ENCODE measurements at regions not wholly inside any gene's neighbourhood (a gene's known extent, or its start where the extent isn't known, plus 50 kb on each side); places are given as distances from the start of the nearest gene placed in this dataset.

DNA sequence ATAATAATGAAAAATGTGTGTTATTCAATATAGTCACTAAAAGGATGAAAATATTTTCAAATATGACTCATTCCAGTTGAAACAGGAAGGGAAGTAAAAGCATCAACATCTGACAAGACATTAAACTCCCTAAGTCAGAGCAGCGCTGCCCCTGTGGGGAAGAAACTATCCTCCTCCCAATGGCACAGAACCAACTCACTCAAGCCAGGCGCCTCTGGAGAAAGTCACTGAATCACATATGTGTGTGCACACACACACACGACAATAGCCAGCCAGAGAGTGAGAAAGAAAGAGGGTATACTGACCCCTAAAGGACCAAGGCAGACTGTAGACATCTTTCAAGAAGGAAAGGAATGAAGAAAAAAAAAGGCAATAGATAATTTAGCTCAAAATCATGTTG is 126.9 kb downstream of the SETD4 start:
- DNase-seq: no peak

DNA sequence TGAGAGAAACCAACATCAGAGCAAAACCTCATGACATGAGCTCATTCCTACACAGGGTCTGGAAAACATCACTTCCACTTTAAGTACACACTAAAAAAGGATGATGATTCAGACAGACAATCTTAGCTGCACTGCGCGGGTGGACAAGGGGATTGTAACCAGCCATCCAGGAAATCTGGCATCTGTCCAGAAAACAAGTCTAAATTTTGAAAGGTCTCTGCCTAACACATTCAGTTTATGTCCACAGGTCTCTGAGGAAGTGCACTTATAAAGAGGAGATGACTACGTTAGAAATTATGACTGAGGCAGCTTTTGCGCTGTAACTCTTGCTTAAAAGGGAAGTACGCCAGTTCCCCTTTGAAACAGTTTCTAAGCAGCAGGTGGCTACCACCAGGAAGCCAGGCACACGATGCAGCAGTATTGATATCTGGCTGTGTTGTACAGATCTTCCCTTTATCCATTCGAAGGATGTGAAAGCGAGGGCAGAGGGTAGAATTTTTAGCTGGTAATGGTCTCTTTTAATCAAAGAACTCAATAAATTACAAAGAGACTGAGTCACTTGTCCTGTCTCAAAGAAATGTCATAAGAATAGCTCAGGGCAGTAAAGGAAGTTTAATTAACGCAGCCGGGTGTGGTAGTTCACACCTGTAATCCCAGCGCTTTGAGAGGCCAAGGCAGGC is 128.0 kb downstream of the SETD4 start:
- no peak for DNase-seq

DNA sequence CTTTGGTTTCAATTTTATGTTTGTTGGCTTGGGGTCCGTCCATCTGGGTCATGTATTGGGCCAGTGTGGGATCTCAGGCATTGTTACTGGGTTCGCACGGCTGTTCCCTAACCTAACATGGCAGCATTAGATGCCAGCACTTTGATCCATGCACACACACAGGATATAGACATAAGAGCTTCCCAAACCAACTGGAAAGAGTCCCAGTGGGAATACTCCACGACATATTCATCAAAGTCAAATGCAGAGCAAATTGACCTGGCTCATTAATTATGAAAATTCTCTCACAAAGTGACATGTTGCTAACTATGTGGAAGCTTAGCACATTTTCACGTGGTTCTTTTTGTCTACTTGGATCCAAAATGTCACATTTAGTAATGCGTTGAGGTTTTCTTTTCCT is 130.4 kb downstream of the SETD4 start:
- DNase-seq: no peak

DNA sequence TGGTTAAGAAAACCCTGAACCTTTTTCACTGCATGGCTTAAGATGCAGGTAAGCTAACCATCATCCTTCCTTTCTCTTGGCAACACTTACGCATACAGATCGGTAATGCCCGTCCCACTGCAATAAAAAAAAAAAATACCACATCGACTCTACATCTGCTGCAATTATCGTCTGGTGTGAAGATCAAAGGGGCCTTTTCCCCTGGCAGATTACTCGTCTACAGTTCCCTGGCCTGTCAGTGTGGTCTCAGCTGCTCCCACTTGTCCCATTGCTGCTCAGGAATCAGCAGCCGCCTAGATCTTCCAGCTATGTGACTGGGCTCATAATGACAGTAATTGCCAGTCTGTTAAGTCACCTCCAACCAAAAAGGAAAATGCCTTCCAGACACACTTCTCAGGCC is 133.1 kb downstream of the SETD4 start:
- no peak for DNase-seq

DNA sequence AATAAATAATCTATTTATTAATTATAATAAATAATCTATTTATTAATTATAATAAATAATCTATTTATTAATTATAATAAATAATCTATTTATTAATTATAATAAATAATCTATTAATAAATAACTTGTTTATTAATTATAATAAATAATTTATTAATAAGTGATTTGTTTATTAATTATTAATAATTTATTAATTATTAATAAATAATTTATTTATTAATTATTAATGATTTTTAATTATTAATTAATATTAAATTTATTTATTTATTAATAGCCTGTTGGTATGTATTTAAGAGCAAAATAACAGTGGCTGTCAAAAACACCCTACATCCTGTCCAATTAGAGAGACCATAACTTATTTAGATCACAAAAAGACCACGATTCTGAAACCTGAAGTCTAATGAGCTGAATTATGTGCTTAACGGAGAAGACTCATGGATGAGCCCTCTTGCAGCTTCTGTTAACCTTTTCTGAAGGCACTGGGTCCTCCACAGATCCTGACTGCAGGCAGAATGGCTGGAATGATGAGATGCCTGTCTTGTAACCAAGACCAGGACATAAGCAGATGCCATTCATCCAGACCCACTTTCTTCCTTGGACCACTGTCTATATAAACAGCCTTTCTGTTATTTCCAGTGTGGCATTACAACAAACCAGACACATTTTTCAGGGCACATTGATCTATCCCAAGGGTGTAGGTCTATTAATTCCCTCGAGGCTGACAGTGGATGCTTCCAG is 134.2 kb downstream of the SETD4 start:
- no peak for DNase-seq

DNA sequence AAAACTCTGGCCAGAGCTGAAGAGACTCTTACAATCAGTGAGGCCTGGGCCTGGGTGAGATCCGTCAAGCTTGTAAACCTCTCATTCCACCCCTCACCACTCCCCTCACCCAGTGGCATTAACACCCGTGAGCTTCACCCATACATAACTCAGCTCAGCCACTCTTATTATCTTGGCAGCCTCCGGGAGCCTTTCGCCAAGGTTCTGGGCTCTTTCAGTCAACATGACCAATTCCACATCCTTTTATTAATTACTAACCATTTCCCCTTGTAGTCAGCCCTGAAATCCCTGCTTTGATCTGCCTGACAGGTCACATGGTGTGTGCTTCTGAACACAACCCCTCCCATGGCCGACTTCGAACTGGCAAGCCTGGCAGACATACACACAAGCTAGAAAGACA is 134.8 kb downstream of the SETD4 start:
- DNase-seq: no peak

DNA sequence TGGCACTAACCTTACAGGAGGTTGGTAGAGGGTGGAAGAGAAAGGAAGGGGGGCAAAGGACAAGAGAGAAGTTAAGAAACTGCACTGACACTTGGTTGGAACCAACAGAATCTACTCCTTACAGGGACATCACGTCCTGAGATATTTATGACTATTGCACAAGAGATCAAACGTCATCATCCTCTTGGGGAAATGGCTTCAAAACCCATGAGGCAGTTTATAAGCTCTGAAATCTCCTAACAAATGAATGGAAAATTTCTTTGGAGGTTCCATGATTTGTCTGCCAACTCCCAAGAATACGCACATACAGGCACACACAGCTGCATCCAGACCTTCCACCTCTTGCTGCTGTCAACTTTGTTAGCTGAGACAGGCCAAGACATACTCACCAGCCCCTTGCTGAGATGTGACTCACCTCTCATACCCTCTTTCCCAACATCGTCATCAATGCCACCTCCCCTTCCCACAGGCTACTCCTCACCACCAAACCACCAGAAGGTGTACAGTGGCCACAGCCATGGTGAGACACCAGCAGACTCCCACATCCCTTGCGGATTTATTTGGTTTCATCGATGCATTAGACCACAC is 135.5 kb downstream of the SETD4 start:
- DNase-seq: no peak

DNA sequence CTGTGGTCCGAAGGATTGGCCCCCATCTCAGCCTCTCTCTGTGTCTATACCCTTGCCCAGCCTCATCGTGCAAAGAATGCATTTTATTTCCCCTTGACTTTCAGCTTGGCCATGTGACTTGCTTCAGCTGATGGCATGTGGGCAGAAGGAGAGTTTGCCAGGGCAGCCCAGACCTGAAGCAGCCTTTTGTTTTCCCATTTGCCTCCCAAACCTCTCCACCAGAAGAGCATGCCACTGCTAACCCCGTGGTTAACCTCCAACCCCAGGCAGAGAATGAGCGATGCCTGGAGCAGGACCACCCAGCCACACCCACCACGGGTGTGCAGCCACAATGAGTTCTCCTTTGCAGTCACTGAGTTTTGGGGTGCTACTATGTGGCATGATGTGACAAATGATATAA is 136.4 kb downstream of the SETD4 start:
- DNase-seq: no peak

DNA sequence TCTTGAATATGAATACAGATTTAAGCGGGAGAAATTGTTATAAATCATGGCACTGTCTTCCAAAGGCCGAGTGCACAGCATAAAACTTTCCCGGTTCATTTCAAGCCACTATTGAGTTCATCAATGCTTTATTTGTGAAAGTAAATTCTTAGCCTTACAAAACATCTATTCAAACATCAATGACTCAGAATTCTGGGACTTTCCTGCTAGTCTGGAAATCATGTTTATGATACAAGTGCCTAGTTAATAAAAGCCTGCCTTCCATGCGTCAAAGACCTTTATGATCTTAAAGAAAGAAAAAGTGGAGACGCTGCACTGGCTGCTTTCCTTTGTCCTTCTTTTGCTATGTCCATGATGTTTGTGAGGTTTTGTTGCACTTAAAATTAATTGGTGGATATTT is 137.7 kb downstream of the SETD4 start:
- DNase-seq: no peak

DNA sequence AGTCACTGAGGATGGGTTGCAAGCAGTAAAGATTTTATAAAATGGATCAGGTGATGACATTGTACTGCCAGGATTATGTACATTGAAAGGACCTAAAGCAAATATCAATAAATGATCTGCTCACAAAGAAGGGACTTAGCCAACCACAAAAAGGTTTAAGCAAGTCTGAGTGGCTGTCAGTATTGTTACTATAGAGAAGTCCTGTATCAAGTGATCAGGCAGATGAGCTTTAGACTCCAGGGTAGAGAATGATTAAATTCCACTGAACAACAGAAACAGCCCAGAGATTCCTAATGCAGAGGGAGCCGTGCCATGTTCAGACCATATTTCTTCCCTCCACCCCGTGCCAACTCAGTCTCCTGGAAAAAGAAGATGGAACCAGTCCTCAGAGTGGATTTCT is 138.9 kb downstream of the SETD4 start:
- DNase-seq: no peak

DNA sequence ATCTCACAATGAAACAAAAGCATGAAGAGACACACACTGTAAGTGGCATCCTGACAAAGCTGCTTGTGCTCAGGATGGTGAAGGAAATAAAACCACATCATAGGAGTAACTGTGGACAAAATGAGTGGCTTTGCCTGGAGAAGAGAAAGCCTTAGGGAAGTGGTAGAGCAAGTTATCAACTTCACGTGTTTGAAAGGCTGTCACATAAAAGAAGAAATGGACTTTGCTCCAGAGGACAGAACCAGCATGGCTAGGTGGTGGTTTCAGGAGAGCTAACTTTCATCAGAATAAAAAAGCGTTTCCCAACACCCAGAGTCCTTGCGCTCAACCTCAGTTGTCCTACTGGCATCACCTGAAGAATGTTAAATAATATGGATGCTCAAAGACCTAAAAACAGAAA is 139.9 kb downstream of the SETD4 start:
- DNase-seq: no peak

DNA sequence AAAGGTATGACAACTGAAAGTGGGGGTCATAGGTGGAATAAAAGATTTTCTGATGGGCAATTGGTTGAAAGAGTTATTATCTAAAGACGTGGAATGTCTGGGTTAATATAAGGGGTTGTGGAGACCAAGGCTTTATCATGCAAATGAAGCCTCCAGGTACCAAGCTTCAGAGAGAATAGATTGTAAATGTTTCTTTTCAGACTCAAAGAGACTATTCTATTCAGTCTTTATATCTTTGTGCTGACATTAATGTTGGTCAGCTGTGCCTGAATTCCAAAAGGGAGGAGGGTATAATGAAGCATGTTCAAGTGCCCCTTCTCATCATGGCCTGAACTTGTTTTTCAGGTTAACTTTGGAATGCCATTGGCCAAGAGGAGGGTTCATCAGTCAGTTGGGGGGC is 145.3 kb downstream of the SETD4 start:
- no peak for DNase-seq

DNA sequence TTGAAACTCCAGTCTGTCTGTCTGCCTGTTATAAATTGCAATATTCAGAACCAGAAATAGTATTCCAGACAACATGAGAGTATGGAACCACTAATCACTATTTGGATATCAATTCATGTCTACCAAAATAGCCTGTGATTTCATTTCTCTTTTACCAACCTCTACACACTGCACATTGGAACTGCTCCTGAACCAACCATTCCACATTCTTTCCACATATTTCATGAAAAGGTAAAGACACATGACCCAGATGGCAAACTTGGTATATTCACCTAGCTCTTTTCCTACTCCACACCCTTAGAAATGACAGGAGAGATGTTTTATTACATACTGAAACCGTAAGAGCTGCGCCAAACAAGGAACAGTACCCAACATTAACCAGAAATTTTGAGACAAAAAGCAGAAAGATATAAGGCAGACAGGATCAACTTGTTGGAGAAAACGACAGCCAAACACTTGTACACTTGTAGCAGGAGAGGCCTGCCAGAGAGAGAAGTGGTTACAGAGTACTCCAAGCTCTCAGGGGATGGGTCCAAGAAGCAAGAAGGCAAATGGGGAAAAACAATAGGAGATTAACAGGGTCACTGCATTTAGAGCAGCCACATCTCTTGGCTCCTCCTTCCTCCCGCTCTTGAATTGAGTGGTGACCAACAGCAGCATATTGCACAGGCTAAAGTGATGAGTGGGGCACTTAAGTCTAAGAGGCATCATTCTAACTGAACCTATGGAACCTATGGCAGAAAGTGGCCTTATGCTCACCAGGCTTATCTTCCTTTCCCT is 148.7 kb downstream of the SETD4 start:
- DNase-seq: no peak

DNA sequence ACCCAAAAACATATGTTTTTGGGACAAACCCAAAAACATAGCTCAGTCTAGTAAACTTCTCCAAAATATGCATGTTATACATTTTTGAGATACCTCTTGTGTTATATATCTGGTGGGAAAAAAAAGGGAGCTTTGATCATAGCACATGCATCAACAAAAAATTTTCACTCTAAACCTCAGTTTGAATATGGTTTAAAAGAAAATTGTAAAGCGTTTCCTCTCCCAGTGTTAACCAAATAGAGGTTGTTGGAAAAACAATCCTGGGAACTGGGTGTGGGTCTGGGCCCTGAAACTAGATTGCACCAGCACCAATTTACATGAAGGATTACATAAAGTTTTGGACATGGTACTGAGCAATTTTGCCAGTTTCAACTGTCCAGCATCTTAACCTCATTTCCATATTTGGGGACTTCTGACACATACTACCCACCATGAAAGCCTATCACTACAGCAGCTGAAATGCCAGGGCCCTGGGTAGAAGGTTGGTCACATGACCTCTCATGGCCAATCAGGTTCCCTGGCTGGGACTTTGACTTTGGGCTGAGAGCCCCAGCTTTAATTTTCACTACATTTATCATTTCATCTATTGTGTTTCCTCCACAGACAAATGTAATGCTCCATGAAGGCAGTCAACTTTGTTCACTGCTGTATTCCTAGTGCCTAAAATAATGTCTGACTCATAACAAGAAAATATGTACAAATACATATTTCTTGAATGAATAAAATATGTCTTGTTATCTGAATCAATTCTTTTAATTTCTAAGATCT is 150.7 kb downstream of the SETD4 start:
- DNase-seq: no peak

DNA sequence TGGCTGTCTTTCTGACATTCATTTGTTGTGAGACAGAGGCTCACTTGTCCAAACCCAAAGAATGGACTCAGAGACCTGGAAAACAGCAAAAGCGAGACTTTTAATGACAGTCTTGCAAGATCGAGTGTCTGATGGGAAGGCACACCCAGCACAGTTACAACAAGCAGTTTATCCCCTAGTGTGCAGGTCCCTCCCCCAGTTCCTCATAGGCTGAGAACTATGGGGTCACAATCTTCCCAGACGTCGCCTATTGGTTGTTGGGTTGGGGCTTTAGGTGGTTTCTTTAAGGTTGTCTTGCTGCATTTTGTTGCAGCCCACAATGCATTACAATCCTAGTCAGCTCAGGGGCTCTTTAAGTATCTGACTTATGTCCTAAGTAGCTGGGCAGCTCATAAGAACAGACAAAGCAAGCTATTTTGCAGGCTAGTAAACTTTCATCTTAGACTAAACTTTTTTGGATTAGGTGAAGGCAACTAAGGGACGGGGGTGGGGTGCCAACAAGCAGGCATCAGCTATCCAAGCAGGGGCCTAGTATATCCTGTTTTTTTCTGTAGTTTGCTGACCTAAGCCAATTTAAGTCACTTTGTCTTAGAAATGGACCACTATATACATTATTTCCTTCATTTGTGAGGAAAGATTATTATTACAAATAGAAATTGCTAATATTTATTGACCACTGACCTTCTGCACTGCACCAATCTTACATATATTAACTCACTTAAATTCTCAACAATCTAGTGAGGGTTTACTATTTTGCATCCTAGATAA is 151.8 kb downstream of the SETD4 start:
- no peak for DNase-seq

DNA sequence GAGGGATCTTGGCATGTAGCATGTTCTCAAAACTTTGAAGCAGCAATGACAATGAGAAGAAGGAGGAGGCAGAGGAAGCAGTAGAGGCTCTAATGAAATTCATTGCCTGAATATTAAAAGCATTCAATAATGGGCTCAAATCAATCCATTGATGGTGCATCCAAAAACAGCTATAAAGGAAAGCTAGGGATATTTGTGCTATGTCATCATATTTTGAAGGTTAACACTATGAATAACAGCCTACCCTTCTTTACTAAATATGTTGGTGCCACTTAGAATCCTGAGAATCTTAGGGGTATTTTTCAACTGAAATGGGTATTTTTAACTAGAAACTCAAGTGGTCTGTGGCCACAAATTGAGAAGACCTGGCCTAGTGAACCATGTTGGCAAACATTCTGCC is 153.7 kb downstream of the SETD4 start:
- DNase-seq: no peak

DNA sequence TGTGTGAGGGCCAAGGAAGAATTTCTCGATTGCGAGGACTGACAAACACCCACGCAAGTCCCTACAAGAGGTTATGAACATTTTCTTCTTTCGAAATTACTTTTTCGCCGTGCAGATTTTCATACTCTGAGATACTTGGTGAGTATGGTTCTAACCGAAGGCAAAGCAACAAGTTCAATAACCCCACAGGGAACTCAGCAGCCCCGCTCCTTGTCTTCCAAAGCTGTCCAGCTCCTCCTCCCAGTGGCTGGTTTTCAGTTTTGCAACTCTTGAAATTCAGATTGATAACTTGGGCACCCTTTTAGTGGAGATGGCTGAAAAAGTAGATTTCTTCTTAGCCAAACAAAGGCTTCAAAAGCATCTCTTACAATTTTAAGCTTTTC is 154.4 kb downstream of the SETD4 start:
- no peak for DNase-seq

DNA sequence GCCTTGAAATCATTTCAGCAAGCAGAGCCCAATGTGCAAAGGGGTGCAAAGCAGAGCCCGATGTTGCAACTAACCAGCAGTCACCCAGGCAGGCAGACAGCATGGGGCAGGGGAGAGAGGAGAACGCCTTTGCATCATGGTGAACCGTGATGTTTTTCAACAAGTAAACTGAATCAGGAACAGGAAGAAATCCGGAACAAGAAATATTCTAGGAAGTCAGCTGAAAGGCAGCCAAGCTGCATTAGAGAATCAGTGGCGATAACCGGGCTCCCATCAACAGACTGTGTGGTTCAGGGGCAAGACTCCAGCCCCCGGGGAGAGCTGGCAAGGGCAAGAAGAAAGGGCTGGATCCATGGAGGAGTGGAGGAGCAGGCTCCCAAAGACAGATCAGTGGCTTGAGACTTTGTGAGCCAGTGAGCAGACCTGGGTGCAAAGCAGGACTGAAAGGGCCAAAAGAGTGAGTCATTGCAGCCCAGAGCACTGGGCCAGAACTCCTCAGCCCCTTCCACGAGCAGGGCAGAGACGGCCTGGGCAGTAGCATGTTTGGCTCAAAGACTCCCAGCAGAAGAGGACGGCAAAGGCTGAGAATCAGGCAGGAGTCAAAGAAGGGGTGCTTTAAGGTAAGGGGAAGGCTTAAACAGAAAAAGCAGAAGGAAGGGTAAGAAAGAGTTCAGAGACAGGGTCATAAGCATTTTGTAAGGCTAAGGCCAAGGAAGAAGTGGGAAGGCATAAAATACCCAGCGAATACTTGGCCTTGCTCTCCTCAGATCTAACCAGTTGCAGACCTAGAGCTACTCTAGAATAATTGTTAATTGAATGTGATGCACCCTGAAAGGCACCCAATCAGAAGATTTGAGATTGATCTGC is 155.0 kb downstream of the SETD4 start:
- DNase-seq: no peak

DNA sequence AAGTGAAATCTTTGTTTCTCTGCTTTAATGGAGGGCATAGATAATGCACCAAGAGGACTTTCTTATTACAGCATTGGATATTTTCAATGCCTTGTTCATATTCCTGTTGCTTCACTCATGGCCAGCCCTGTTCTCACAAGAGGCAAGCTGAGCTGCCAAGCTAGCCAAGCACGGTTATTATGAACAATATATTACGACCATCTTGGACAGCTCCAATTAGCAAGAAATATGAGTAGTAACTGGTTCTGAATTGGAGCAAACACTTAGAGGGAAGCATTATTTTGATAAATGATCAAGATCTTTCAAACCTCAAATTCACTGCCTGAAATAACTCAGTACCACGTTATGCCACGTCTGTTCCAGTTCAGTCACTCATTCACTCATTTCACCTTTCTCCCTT is 159.8 kb downstream of the SETD4 start:
- no peak for DNase-seq

DNA sequence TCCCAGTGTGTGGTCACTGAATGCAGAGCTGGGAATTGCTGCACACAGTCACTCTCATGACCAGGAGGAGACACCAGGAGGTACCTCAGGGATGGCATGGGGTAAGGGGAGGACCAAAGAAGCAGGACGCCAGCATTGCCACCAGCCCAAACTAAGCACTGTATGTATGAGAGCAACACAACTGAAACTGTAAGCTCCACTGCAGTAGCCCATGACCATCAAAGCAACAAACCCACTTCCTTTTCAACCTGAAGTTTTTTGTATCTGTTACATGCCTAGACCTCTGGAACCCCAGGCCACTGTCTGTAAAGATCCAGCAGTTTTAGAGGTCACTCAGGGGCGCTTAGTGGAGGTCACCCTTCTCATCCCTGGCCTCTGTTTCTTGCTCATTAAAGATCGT is 164.3 kb downstream of the SETD4 start:
- DNase-seq: no peak

DNA sequence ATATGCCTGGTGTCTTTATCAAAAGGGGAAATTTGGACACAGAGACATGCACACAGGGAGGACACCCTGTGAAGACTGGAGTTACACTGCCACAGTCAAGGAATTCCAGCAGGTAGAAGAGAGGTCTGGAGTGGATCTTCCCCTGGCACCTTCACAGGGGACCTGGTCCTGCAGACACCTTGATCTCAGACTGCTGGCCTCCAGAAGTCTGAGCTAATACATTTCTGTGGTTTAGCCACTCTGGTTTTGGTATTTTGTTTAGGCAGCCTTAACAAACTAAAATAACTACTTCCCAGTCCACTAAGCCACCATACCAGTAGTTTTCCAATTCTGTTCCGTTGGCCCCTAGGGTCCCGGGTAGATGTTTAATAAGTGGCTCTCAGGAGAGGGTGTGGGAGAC is 164.7 kb downstream of the SETD4 start:
- no peak for DNase-seq
